A673 (cell line): ENCODE measurements at regions not wholly inside any gene's neighbourhood (a gene's known extent, or its start where the extent isn't known, plus 50 kb on each side); places are given as distances from the start of the nearest gene placed in this dataset.

Experiments used
- EZH2 ChIP-seq: fragments of 200-600 bp; sonication (generic); IDR thresholded peaks from 2 replicates; pipeline ENCODE4 v1.6.1; 2017; ENCODE audit warnings: borderline replicate concordance, low read depth, mild to moderate bottlenecking, mixed read lengths, antibody characterized with exemption, low read length; ENCODE audit not compliant: poor library complexity, severe bottlenecking
- TF ChIP-seq, protein P1 (sequence below): fragments of 300-800, 200-600 bp; sonication (generic); conservative IDR thresholded peaks from 2 replicates; pipeline ENCODE4 v1.5.1; 2017; ENCODE audit warnings: low read depth, mild to moderate bottlenecking, antibody characterized with exemption, low read length, moderate library complexity, mixed read lengths

DNA sequence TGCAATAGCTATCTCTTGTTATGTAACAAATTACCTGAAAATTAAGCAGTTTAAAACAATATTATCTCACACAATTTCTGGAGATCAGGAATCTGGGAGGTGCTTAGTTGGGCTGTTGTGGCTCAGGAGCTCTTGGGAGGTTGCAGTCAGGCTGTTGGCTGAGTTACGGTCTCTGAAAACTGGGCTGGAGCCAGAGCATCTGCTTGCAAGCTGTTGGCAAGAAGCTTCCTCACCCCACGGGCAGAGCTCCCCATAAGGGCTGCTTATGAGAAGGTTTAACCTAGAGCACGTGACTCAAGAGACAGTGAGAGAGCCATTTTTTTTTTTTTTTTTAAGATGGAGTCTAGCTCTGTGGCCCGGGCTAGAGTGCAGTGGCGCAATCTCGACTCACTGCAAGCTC, 346.8 kb downstream of the ATP23 start:
- TF ChIP-seq, protein P1, sequence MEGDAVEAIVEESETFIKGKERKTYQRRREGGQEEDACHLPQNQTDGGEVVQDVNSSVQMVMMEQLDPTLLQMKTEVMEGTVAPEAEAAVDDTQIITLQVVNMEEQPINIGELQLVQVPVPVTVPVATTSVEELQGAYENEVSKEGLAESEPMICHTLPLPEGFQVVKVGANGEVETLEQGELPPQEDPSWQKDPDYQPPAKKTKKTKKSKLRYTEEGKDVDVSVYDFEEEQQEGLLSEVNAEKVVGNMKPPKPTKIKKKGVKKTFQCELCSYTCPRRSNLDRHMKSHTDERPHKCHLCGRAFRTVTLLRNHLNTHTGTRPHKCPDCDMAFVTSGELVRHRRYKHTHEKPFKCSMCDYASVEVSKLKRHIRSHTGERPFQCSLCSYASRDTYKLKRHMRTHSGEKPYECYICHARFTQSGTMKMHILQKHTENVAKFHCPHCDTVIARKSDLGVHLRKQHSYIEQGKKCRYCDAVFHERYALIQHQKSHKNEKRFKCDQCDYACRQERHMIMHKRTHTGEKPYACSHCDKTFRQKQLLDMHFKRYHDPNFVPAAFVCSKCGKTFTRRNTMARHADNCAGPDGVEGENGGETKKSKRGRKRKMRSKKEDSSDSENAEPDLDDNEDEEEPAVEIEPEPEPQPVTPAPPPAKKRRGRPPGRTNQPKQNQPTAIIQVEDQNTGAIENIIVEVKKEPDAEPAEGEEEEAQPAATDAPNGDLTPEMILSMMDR = no peak
- TF ChIP-seq EZH2 = no peak
